SH-SY5Y (cell line): ENCODE measurements at regions not wholly inside any gene's neighbourhood (a gene's known extent, or its start where the extent isn't known, plus 50 kb on each side); places are given as distances from the start of the nearest gene placed in this dataset.

ENCODE experiments used
- GATA2 ChIP-seq: IDR thresholded peaks from 2 replicates; pipeline ENCODE4 v1.6.1; 2011; ENCODE audit warnings: mild to moderate bottlenecking, low read depth, low read length
- GATA3 ChIP-seq: IDR thresholded peaks from 2 replicates; pipeline ENCODE4 v1.6.1; 2011; ENCODE audit warnings: low read depth, mild to moderate bottlenecking, low read length, moderate library complexity

DNA sequence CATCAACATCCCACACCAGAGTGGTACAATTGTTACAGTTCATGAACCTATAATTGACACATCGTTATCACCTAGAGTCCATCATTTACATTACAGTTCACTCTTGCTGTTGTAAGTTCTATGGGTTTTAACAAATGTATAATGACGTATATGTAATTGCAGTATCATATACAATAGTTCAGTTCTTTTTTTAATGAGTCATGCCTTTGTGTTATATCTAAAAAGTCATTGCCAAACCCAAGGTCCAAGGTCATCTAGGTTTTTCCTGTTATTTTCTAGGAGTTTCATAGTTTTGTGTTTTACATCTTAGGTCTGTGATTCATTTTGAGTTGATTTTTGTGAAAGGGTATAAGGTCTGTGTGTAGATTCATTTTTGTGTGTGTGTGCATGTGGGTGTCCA lies 160.9 kb upstream of the GALNT15 start:
- TF ChIP-seq GATA2: no peak
- no peak for TF ChIP-seq GATA3
